ENCODE measurements at regions not wholly inside any gene's neighbourhood (a gene's known extent, or its start where the extent isn't known, plus 50 kb on each side); places are given as distances from the start of the nearest gene placed in this dataset.

GRCh38 chr5:116661419-116661818, 86.8 kb upstream of the SEMA6A start:
- Mint-ChIP-seq H3K27me3 (peaks cover 5% of the 10 kb centered on the region), H3K4me1 (no peaks in the 10 kb centered on the region), H3K27ac (no peak overlapping the region), H3K4me3 (no peak overlapping the region), H3K36me3 (ENCODE audit: low read depth) (no peaks in the 10 kb centered on the region)
- DNase-seq (no peak), ATAC-seq (no peak)
- no peaks in the 10 kb centered on the region for H3K9me3 ChIP-seq (ENCODE audit: control insufficient read depth, low read length, poor library complexity, severe bottlenecking)

GRCh38 chr5:116660929-116661328, 86.3 kb upstream of the SEMA6A start:
- ATAC-seq (no peak), DNase-seq (no peak)
- H3K4me3 Mint-ChIP-seq, result no peak overlapping the region
- peaks cover 5% of the 10 kb centered on the region for H3K27me3 Mint-ChIP-seq
- no peaks in the 10 kb centered on the region for H3K4me1 Mint-ChIP-seq
- H3K36me3 Mint-ChIP-seq (ENCODE audit: low read depth), result no peaks in the 10 kb centered on the region
- no peaks in the 10 kb centered on the region for H3K9me3 ChIP-seq (ENCODE audit: control insufficient read depth, low read length, poor library complexity, severe bottlenecking)
- no peak overlapping the region for H3K27ac Mint-ChIP-seq

DNA sequence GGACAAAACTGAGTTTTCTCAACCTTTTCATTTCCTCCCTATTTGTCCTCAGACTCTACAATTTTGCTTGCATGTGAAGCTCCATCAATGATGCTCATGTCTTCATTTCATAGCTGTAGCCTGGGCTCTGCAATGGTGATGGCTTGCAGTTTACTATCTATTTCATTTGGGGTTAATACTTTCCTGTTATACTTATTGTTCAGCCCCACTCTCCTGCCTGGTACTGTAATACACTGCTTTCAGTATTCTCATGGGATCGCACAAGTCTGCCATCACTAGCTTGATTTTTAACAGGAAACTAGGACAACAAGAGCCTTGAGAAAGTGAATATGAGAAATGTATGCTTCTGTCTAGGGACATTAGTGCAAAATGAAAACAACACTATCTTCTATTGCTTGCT, 84.2 kb upstream of the SEMA6A start:
- peaks cover 5% of the 10 kb centered on the region for H3K27me3 Mint-ChIP-seq

DNA sequence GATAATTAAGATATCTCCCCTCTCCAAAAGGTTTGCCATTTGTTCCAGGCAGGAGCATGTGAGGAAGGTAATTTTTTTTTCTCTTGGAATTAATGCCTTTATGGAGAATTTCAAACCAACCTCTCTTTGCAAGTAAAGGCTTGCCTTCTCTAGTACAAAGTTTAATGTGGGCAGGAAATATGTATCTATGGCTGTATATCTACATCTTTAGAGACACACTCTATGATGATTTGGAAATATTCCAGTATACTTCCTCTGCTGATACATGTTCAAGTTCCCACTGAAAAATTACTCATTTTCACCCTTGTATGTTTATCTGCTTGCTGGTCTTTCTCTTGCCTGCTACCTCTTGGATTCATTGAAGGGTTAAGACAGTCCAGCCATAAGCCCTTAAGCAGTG, 83.5 kb upstream of the SEMA6A start:
- ATAC-seq (no peak), DNase-seq (no peak)
- H3K9me3 ChIP-seq (ENCODE audit: control insufficient read depth, low read length, poor library complexity, severe bottlenecking), result no peaks in the 10 kb centered on the region
- H3K36me3 Mint-ChIP-seq (ENCODE audit: low read depth), result no peaks in the 10 kb centered on the region
- peaks cover 2% of the 10 kb centered on the region for H3K4me1 Mint-ChIP-seq
- H3K27me3 Mint-ChIP-seq, result peaks cover 11% of the 10 kb centered on the region
- H3K4me3 Mint-ChIP-seq, result no peak overlapping the region
- no peak overlapping the region for H3K27ac Mint-ChIP-seq

More for the DNA sequence above, 84.2 kb upstream of the SEMA6A start:
- Mint-ChIP-seq H3K4me1 (no peaks in the 10 kb centered on the region), H3K4me3 (no peak overlapping the region), H3K36me3 (ENCODE audit: low read depth) (no peaks in the 10 kb centered on the region), H3K27ac (no peak overlapping the region)
- ATAC-seq (no peak), DNase-seq (no peak)
- H3K9me3 ChIP-seq (ENCODE audit: control insufficient read depth, low read length, poor library complexity, severe bottlenecking), result no peaks in the 10 kb centered on the region

- DNase-seq, result no peak
- no peak for ATAC-seq
- no peaks in the 10 kb centered on the region for H3K9me3 ChIP-seq (ENCODE audit: control insufficient read depth, low read length, poor library complexity, severe bottlenecking)
- H3K4me3 Mint-ChIP-seq, result no peak overlapping the region
- peaks cover 5% of the 10 kb centered on the region for H3K4me1 Mint-ChIP-seq
- H3K27ac Mint-ChIP-seq, result no peak overlapping the region
- H3K27me3 Mint-ChIP-seq, result peaks cover 22% of the 10 kb centered on the region
- H3K36me3 Mint-ChIP-seq (ENCODE audit: low read depth), result no peaks in the 10 kb centered on the region
These were observed 80.8 kb upstream of the SEMA6A start for GRCh38 chr5:116655431-116655830.

GRCh38 chr5:116654925-116655324, 80.3 kb upstream of the SEMA6A start:
- Mint-ChIP-seq H3K27me3 (peaks cover 22% of the 10 kb centered on the region), H3K36me3 (ENCODE audit: low read depth) (no peaks in the 10 kb centered on the region), H3K4me1 (peaks cover 5% of the 10 kb centered on the region), H3K27ac (no peak overlapping the region), H3K4me3 (no peak overlapping the region)
- no peaks in the 10 kb centered on the region for H3K9me3 ChIP-seq (ENCODE audit: control insufficient read depth, low read length, poor library complexity, severe bottlenecking)
- ATAC-seq (no peak), DNase-seq (no peak)

GRCh38 chr5:116652903-116653302, 78.3 kb upstream of the SEMA6A start:
- Mint-ChIP-seq H3K4me3 (no peak overlapping the region), H3K27me3 (peaks cover 19% of the 10 kb centered on the region), H3K4me1 (peaks cover 5% of the 10 kb centered on the region), H3K27ac (no peak overlapping the region), H3K36me3 (ENCODE audit: low read depth) (no peaks in the 10 kb centered on the region)
- DNase-seq (no peak), ATAC-seq (no peak)
- H3K9me3 ChIP-seq (ENCODE audit: control insufficient read depth, low read length, poor library complexity, severe bottlenecking), result no peaks in the 10 kb centered on the region

DNA sequence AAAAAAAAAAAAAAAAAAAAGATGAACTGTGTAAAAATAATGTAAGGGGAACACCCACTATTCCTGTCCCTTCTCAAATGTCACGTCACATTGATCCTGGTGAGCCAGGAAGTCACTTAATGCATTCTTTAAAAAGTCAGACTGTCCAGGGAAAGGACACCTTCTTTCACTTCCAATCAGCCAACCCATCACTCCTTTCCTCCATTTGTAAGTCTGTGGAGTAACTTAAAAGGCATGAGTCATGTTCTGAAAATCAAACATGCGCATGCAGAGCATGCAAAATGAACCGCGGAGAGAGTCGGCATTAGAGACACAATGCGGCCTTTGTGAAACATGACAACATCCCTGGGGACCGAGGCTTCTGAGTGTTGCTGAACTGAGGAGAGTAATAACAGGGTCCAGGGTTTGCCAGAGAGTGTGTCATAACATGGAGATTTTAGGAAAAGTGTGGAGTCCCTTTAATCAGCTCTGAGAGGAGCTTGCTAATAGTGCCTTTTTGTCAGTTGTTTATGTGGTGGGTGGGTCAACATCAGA, 77.6 kb upstream of the SEMA6A start:
- DNase-seq (no peak), ATAC-seq (no peak)
- peaks cover 17% of the 10 kb centered on the region for H3K27me3 Mint-ChIP-seq
- no peaks in the 10 kb centered on the region for H3K9me3 ChIP-seq (ENCODE audit: control insufficient read depth, low read length, poor library complexity, severe bottlenecking)
- H3K4me3 Mint-ChIP-seq, result no peak overlapping the region
- peaks cover 5% of the 10 kb centered on the region for H3K4me1 Mint-ChIP-seq
- no peaks in the 10 kb centered on the region for H3K36me3 Mint-ChIP-seq (ENCODE audit: low read depth)
- no peak overlapping the region for H3K27ac Mint-ChIP-seq

GRCh38 chr5:116651653-116652052, 77.0 kb upstream of the SEMA6A start:
- Mint-ChIP-seq H3K36me3 (ENCODE audit: low read depth) (no peaks in the 10 kb centered on the region), H3K4me1 (peaks cover 5% of the 10 kb centered on the region), H3K27me3 (peaks cover 17% of the 10 kb centered on the region), H3K27ac (no peak overlapping the region), H3K4me3 (no peak overlapping the region)
- ATAC-seq (no peak), DNase-seq (no peak)
- no peaks in the 10 kb centered on the region for H3K9me3 ChIP-seq (ENCODE audit: control insufficient read depth, low read length, poor library complexity, severe bottlenecking)

GRCh38 chr5:116650964-116651363, 76.3 kb upstream of the SEMA6A start:
- H3K4me1 Mint-ChIP-seq, result peaks cover 5% of the 10 kb centered on the region
- no peak overlapping the region for H3K4me3 Mint-ChIP-seq
- no peaks in the 10 kb centered on the region for H3K36me3 Mint-ChIP-seq (ENCODE audit: low read depth)
- DNase-seq, result no peak
- H3K9me3 ChIP-seq (ENCODE audit: control insufficient read depth, low read length, poor library complexity, severe bottlenecking), result no peaks in the 10 kb centered on the region
- H3K27ac Mint-ChIP-seq, result no peak overlapping the region
- peaks cover 17% of the 10 kb centered on the region for H3K27me3 Mint-ChIP-seq
- no peak for ATAC-seq

GRCh38 chr5:116650544-116650943, 75.9 kb upstream of the SEMA6A start:
- Mint-ChIP-seq H3K4me3 (no peak overlapping the region), H3K27ac (no peak overlapping the region), H3K36me3 (ENCODE audit: low read depth) (no peaks in the 10 kb centered on the region), H3K4me1 (peaks cover 5% of the 10 kb centered on the region), H3K27me3 (peaks cover 17% of the 10 kb centered on the region)
- DNase-seq (no peak), ATAC-seq (no peak)
- no peaks in the 10 kb centered on the region for H3K9me3 ChIP-seq (ENCODE audit: control insufficient read depth, low read length, poor library complexity, severe bottlenecking)

- Mint-ChIP-seq H3K4me1 (no peaks in the 10 kb centered on the region), H3K27ac (no peak overlapping the region), H3K4me3 (no peak overlapping the region), H3K27me3 (peaks cover 2% of the 10 kb centered on the region), H3K36me3 (ENCODE audit: low read depth) (no peaks in the 10 kb centered on the region)
- DNase-seq (no peak), ATAC-seq (no peak)
- H3K9me3 ChIP-seq (ENCODE audit: control insufficient read depth, low read length, poor library complexity, severe bottlenecking), result no peaks in the 10 kb centered on the region
These were observed 72.1 kb upstream of the SEMA6A start for GRCh38 chr5:116646611-116647289.

DNA sequence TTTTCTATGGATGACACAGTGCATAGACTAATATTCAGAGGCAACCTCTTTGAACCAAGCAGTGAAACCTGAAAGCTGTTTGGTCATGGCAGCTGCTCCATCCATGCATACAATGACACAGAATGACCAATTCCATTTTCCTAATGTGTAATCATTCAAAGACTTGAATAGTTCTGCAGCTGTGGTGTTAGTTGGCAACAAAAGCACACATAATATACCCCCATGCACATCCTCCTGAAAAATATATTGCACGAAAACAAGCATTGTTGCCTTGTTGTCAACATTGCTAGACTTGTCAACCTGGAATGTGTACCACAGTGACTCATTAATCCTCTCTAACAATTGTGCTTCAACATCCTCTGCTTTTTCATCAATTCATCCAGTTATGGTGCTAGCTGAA, 71.0 kb upstream of the SEMA6A start:
- no peak overlapping the region for H3K27ac Mint-ChIP-seq
- no peak for ATAC-seq
- DNase-seq, result no peak
- H3K36me3 Mint-ChIP-seq (ENCODE audit: low read depth), result no peaks in the 10 kb centered on the region
- H3K4me3 Mint-ChIP-seq, result no peak overlapping the region
- H3K4me1 Mint-ChIP-seq, result no peaks in the 10 kb centered on the region
- H3K27me3 Mint-ChIP-seq, result no peaks in the 10 kb centered on the region
- no peaks in the 10 kb centered on the region for H3K9me3 ChIP-seq (ENCODE audit: control insufficient read depth, low read length, poor library complexity, severe bottlenecking)

DNA sequence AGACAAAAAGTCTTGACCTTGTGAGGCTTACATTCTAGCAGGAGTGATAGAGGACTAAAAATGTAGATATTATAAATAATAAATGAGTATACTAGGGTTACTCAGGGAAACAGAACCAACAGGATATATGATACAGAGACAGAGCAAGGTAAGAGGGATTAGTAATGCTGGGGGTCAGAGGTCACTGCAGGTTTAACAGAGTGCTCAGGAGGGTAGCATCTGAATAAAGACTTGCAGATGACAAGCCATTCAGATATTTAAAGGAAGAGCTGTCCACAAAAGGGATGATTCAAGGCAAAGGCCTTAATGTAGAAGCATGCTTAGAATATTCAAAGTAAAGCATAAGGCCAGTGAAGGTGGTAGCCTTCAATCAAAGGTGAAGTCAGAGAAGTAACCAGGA, 65.6 kb upstream of the SEMA6A start:
- no peaks in the 10 kb centered on the region for H3K27me3 Mint-ChIP-seq
- no peaks in the 10 kb centered on the region for H3K9me3 ChIP-seq (ENCODE audit: control insufficient read depth, low read length, poor library complexity, severe bottlenecking)
- no peaks in the 10 kb centered on the region for H3K36me3 Mint-ChIP-seq (ENCODE audit: low read depth)
- no peak overlapping the region for H3K27ac Mint-ChIP-seq
- no peaks in the 10 kb centered on the region for H3K4me1 Mint-ChIP-seq
- ATAC-seq, result no peak
- no peak for DNase-seq
- no peak overlapping the region for H3K4me3 Mint-ChIP-seq

All from T-helper 17 cell (primary cell).